Nephron progenitor cell (in vitro differentiated cells): ENCODE measurements at regions not wholly inside any gene's neighbourhood (a gene's known extent, or its start where the extent isn't known, plus 50 kb on each side); places are given as distances from the start of the nearest gene placed in this dataset.

ENCODE experiments used
- DNase-seq: peaks from one replicate; pipeline ENCODE4 v3.0.0; 2021
- H3K27ac Mint-ChIP-seq: 2 replicates; pipeline ENCODE4 v1.8.0; 2021; ENCODE audit warnings: mild to moderate bottlenecking, moderate library complexity, mixed read lengths
- H3K27me3 Mint-ChIP-seq: 2 replicates; pipeline ENCODE4 v1.8.0; 2021; ENCODE audit warnings: mild to moderate bottlenecking, low read depth, mixed read lengths; ENCODE audit not compliant: poor library complexity
- H3K36me3 Mint-ChIP-seq: 2 replicates; pipeline ENCODE4 v1.8.0; 2021; ENCODE audit warnings: low read depth, mixed read lengths
- H3K4me1 Mint-ChIP-seq: 2 replicates; pipeline ENCODE4 v1.8.0; 2021; ENCODE audit warnings: mixed read lengths
- H3K4me3 Mint-ChIP-seq: 2 replicates; pipeline ENCODE4 v1.8.0; 2021; ENCODE audit warnings: mild to moderate bottlenecking, moderate library complexity, mixed read lengths
- H3K9me3 Mint-ChIP-seq: 2 replicates; pipeline ENCODE4 v1.8.0; 2021; ENCODE audit warnings: mild to moderate bottlenecking, moderate library complexity, mixed read lengths
- CTCF ChIP-seq: fragments of 200-600 bp; sonication (generic); IDR thresholded peaks from 2 replicates; pipeline ENCODE4 v1.5.0; 2021; ENCODE audit warnings: antibody characterized with exemption

- no peak for DNase-seq
- no peaks in the 10 kb centered on the region for H3K27me3 Mint-ChIP-seq
- H3K36me3 Mint-ChIP-seq: no peaks in the 10 kb centered on the region
- H3K27ac Mint-ChIP-seq: no peak overlapping the region
- H3K4me3 Mint-ChIP-seq: no peak overlapping the region
- no peak for TF ChIP-seq CTCF
- H3K9me3 Mint-ChIP-seq: peaks cover 6% of the 10 kb centered on the region
- H3K4me1 Mint-ChIP-seq: no peaks in the 10 kb centered on the region
Observed at GRCh38 chr3:80006315-80006714, 238.5 kb upstream of the ROBO1 start.

GRCh38 chr3:80000022-80000421 lies 232.2 kb upstream of the ROBO1 start:
- H3K4me1 Mint-ChIP-seq: peaks cover 5% of the 10 kb centered on the region
- no peak overlapping the region for H3K4me3 Mint-ChIP-seq
- DNase-seq: no peak
- H3K36me3 Mint-ChIP-seq: no peaks in the 10 kb centered on the region
- peaks cover 6% of the 10 kb centered on the region for H3K9me3 Mint-ChIP-seq
- H3K27me3 Mint-ChIP-seq: no peaks in the 10 kb centered on the region
- H3K27ac Mint-ChIP-seq: no peak overlapping the region
- no peak for TF ChIP-seq CTCF

GRCh38 chr3:79994397-79994796 lies 226.6 kb upstream of the ROBO1 start:
- TF ChIP-seq CTCF: no peak
- no peak for DNase-seq
- Mint-ChIP-seq H3K27ac (no peak overlapping the region), H3K4me1 (peaks cover 5% of the 10 kb centered on the region), H3K27me3 (no peaks in the 10 kb centered on the region), H3K4me3 (no peak overlapping the region), H3K36me3 (no peaks in the 10 kb centered on the region), H3K9me3 (no peaks in the 10 kb centered on the region)

GRCh38 chr3:79986338-79986737 lies 218.5 kb upstream of the ROBO1 start:
- TF ChIP-seq CTCF: no peak
- no peaks in the 10 kb centered on the region for H3K27me3 Mint-ChIP-seq
- no peaks in the 10 kb centered on the region for H3K4me1 Mint-ChIP-seq
- H3K4me3 Mint-ChIP-seq: no peak overlapping the region
- no peak overlapping the region for H3K27ac Mint-ChIP-seq
- no peak for DNase-seq
- H3K36me3 Mint-ChIP-seq: no peaks in the 10 kb centered on the region
- no peaks in the 10 kb centered on the region for H3K9me3 Mint-ChIP-seq

- TF ChIP-seq CTCF: no peak
Observed at GRCh38 chr3:79985816-79986215, 218.0 kb upstream of the ROBO1 start.

GRCh38 chr3:79983118-79983517 lies 215.3 kb upstream of the ROBO1 start:
- Mint-ChIP-seq H3K36me3 (no peaks in the 10 kb centered on the region), H3K9me3 (no peaks in the 10 kb centered on the region), H3K4me1 (no peaks in the 10 kb centered on the region), H3K27me3 (no peaks in the 10 kb centered on the region), H3K4me3 (no peak overlapping the region), H3K27ac (no peak overlapping the region)
- TF ChIP-seq CTCF: no peak
- no peak for DNase-seq

More at GRCh38 chr3:79985816-79986215, 218.0 kb upstream of the ROBO1 start:
- Mint-ChIP-seq H3K27ac (no peak overlapping the region), H3K4me1 (no peaks in the 10 kb centered on the region), H3K27me3 (no peaks in the 10 kb centered on the region), H3K9me3 (no peaks in the 10 kb centered on the region), H3K4me3 (no peak overlapping the region), H3K36me3 (no peaks in the 10 kb centered on the region)
- no peak for DNase-seq
